HCT116 (cell line): ENCODE measurements at regions not wholly inside any gene's neighbourhood (a gene's known extent, or its start where the extent isn't known, plus 50 kb on each side); places are given as distances from the start of the nearest gene placed in this dataset.

Source experiments
- ATAC-seq: fragments of 200-7000 bp; cut with Tn5 transposase; 2 replicates; pipeline ENCODE4 v1.9.1; 2020; ENCODE audit warnings: mild to moderate bottlenecking, moderate library complexity
- BruUV-seq: library from RNA; stranded (reverse); fragments of 400-500 nt; replicated peaks from 2 replicates; lab custom pipeline; 2021; lab: Mats Ljungman, UMichigan
- CTCF ChIA-PET: fragments of 300-600 bp; sonication (Branson Sonifier 250); formaldehyde crosslinking; loops from one replicate; lab custom pipeline; 2021; ENCODE audit warnings: antibody characterized with exemption; lab: Charles Lee
- POLR2A ChIA-PET: fragments of 300-600, 350-600 bp; sonication (Branson Sonifier 250); formaldehyde crosslinking; loops from one replicate; lab custom pipeline; 2021; ENCODE audit warnings: antibody characterized with exemption; lab: Charles Lee
- RAD21 ChIA-PET, 2 experiments: fragments of 300-600 bp; sonication (Branson Sonifier 250); formaldehyde crosslinking; loops; one replicate each; lab custom pipeline; 2023; ENCODE audit warnings: low total read pairs in 2 of 2; ENCODE audit not compliant: uncharacterized antibody in 2 of 2, unreplicated experiment in 2 of 2, low non-redundant PET in 1 of 2; lab: Charles Lee
- DNase-seq: peaks from one replicate; pipeline ENCODE4 v3.0.0-alpha.2; 2010; ENCODE audit warnings: low read depth, low spot score
- H2AFZ ChIP-seq: fragments of 200-600 bp; shearing (Covaris generic), sonication (generic); 2 replicates; pipeline ENCODE4 v1.6.1; 2017; ENCODE audit warnings: low read depth, mixed run types, mixed read lengths, antibody characterized with exemption, low read length; ENCODE audit not compliant: poor library complexity, severe bottlenecking
- H3K27ac ChIP-seq: 2 replicates; pipeline ENCODE4 v1.5.1; 2012; ENCODE audit warnings: low read depth, low read length
- H3K27me3 ChIP-seq: fragments of 200-600 bp; sonication (generic); 2 replicates; pipeline ENCODE4 v1.6.1; 2016; ENCODE audit warnings: mixed run types, low read length, mixed read lengths; ENCODE audit not compliant: insufficient read depth
- H3K36me3 ChIP-seq, 2 experiments: fragments of 200-500 bp in 1 of 2; fragments of 200-600 bp in 1 of 2; sonication (Bioruptor generic) in 1 of 2; sonication (generic) in 1 of 2; 2 replicates each; pipeline versions ENCODE4 v1.5.1 to v1.6.1; 2014 to 2016; ENCODE audit warnings: low read length in 2 of 2, inconsistent platforms in 1 of 2, mixed read lengths in 1 of 2, mixed run types in 1 of 2; ENCODE audit not compliant: insufficient read depth in 2 of 2, control insufficient read depth in 1 of 2
- H3K4me1 ChIP-seq, 2 experiments: fragments of 200-600 bp in 1 of 2; sonication (generic) in 1 of 2; 2 replicates each; pipeline versions ENCODE4 v1.5.1 to v1.6.1; 2012 to 2017; ENCODE audit warnings: low read length in 2 of 2, inconsistent platforms in 1 of 2, mild to moderate bottlenecking in 1 of 2, mixed read lengths in 1 of 2, mixed run types in 1 of 2, moderate library complexity in 1 of 2; ENCODE audit not compliant: insufficient read depth in 2 of 2, control insufficient read depth in 1 of 2
- H3K4me2 ChIP-seq: fragments of 200-600 bp; sonication (generic); 2 replicates; pipeline ENCODE4 v1.6.1; 2017; ENCODE audit warnings: mixed run types, low read length, mixed read lengths
- H3K4me3 ChIP-seq, 2 experiments: fragments of 200-600 bp in 1 of 2; sonication (generic) in 1 of 2; replicated peaks in 1 of 2; 2 replicates each; pipeline ENCODE4 v1.5.1; 2011 to 2016; ENCODE audit warnings: low read length in 2 of 2, control low read depth in 1 of 2, low read depth in 1 of 2, mild to moderate bottlenecking in 1 of 2, mixed read lengths in 1 of 2, mixed run types in 1 of 2
- H3K79me2 ChIP-seq: fragments of 200-600 bp; sonication (generic); 2 replicates; pipeline ENCODE4 v1.6.1; 2017; ENCODE audit warnings: mild to moderate bottlenecking, mixed run types, low read length, moderate library complexity, mixed read lengths; ENCODE audit not compliant: insufficient read depth
- H3K9ac ChIP-seq: fragments of 200-600 bp; sonication (generic); 2 replicates; pipeline ENCODE4 v1.6.1; 2016; ENCODE audit warnings: low read length, mixed read lengths
- H3K9me2 ChIP-seq: fragments of 200-600 bp; sonication (generic), shearing (Covaris generic); 2 replicates; pipeline ENCODE4 v1.6.1; 2017; ENCODE audit warnings: mixed run types, mild to moderate bottlenecking, moderate library complexity; ENCODE audit not compliant: insufficient read depth
- H3K9me3 ChIP-seq, 2 experiments: fragments of 200-500 bp in 1 of 2; fragments of 200-600 bp in 1 of 2; sonication (Bioruptor generic) in 1 of 2; sonication (generic) in 1 of 2; 2 replicates each; pipeline ENCODE4 v1.6.1; 2014 to 2017; ENCODE audit warnings: low read length in 2 of 2, mixed read lengths in 2 of 2, inconsistent platforms in 1 of 2, low read depth in 1 of 2, mild to moderate bottlenecking in 1 of 2, mixed run types in 1 of 2, moderate library complexity in 1 of 2; ENCODE audit not compliant: control insufficient read depth in 1 of 2, insufficient read depth in 1 of 2
- H4K20me1 ChIP-seq: fragments of 200-600 bp; sonication (generic), shearing (Covaris generic); 2 replicates; pipeline ENCODE4 v1.6.1; 2017; ENCODE audit warnings: mixed run types, mild to moderate bottlenecking, moderate library complexity; ENCODE audit not compliant: insufficient read depth
- CEBPB ChIP-seq: IDR thresholded peaks from 2 replicates; pipeline ENCODE4 v1.6.1; 2012; ENCODE audit warnings: low read depth
- EGR1 ChIP-seq: IDR thresholded peaks from 2 replicates; pipeline ENCODE4 v1.6.1; 2012; ENCODE audit warnings: low read depth
- EZH2 ChIP-seq: fragments of 200-600 bp; sonication (generic); IDR thresholded peaks from 2 replicates; pipeline ENCODE4 v1.6.1; 2017; ENCODE audit warnings: antibody characterized with exemption, mixed run types
- JUND ChIP-seq: IDR thresholded peaks from 2 replicates; pipeline ENCODE4 v1.6.1; 2012
- POLR2AphosphoS5 ChIP-seq: IDR thresholded peaks from 2 replicates; pipeline ENCODE4 v1.6.1; 2011; ENCODE audit warnings: mild to moderate bottlenecking, low read depth, low read length, moderate library complexity
- SIN3A ChIP-seq: IDR thresholded peaks from 2 replicates; pipeline ENCODE4 v1.6.1; 2012; ENCODE audit warnings: low read depth
- SP1 ChIP-seq: IDR thresholded peaks from 2 replicates; pipeline ENCODE4 v1.6.1; 2012; ENCODE audit warnings: low read depth
- ZFX ChIP-seq: fragments of 450-650 bp; IDR thresholded peaks from 2 replicates; pipeline ENCODE4 v1.6.1; 2017
- intact Hi-C: fragments of 100-400 bp; cut with micrococcal nuclease; formaldehyde crosslinking; loops from 2 replicates; pipeline ENCODE4 v1.10.0; 2022
- TF ChIP-seq, protein P1 (sequence below): IDR thresholded peaks from 2 replicates; pipeline ENCODE4 v1.6.1; 2012
- TF ChIP-seq, protein P2 (sequence below): IDR thresholded peaks from 2 replicates; pipeline ENCODE4 v1.6.1; 2011; ENCODE audit warnings: mild to moderate bottlenecking, low read length, moderate library complexity; ENCODE audit not compliant: insufficient replicate concordance; ENCODE audit errors: extremely low read depth

DNA sequence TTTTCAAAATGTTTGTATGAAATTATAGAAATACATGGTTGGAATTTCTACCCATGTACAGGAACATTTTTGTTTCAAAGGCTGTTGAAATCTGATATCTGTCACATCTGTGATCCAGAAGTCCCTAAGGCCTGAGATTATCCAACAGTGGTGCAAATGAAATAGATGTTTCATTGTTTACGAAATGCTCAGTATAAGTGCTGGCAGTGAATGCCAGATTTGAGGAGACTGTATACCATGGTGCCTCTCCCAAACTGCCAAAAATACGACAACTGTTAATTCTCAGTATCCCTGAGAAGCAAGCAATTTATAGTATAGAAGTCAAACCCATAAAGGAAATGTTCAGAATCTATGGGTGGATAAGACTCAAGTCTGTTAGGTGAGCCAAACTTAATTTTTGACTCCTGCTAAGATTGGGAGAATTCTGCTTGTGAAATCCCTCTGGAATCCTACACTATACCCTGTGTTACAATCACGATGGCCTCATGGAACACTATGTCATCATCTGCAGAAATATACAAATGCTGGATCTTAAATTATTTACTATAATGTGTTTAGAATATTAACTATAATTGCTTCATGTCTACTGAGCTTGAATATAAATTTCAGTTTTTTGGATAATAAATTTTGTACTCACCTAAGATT is 71.2 kb upstream of the DOCK10 start:
- Histone ChIP-seq H3K27ac (no peak overlapping the region), H3K36me3 (no peaks in the 10 kb centered on the region), H3K4me1 (no peaks in the 10 kb centered on the region), H3K27me3 (no peaks in the 10 kb centered on the region), H3K4me3 (no peak overlapping the region), H2AFZ (no peak overlapping the region), H3K9ac (no peak overlapping the region), H3K79me2 (no peaks in the 10 kb centered on the region), H3K9me3 (no peaks in the 10 kb centered on the region), H3K9me2 (no peaks in the 10 kb centered on the region), H3K4me2 (no peak overlapping the region), H4K20me1 (no peaks in the 10 kb centered on the region)
- POLR2A ChIA-PET = no interaction called here
- ATAC-seq (no peak), DNase-seq (no peak)
- RAD21 ChIA-PET = no interaction called here
- intact Hi-C loops = no loop called here
- CTCF ChIA-PET = no interaction called here
- TF ChIP-seq, protein P1, sequence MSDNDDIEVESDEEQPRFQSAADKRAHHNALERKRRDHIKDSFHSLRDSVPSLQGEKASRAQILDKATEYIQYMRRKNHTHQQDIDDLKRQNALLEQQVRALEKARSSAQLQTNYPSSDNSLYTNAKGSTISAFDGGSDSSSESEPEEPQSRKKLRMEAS = no peak
- no peak for TF ChIP-seq SP1
- TF ChIP-seq JUND = no peak
- TF ChIP-seq, protein P2, sequence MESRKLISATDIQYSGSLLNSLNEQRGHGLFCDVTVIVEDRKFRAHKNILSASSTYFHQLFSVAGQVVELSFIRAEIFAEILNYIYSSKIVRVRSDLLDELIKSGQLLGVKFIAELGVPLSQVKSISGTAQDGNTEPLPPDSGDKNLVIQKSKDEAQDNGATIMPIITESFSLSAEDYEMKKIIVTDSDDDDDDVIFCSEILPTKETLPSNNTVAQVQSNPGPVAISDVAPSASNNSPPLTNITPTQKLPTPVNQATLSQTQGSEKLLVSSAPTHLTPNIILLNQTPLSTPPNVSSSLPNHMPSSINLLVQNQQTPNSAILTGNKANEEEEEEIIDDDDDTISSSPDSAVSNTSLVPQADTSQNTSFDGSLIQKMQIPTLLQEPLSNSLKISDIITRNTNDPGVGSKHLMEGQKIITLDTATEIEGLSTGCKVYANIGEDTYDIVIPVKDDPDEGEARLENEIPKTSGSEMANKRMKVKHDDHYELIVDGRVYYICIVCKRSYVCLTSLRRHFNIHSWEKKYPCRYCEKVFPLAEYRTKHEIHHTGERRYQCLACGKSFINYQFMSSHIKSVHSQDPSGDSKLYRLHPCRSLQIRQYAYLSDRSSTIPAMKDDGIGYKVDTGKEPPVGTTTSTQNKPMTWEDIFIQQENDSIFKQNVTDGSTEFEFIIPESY = no peak
- TF ChIP-seq ZFX = no peak
- no peak for TF ChIP-seq POLR2AphosphoS5
- no peak for TF ChIP-seq EZH2
- no peak for TF ChIP-seq CEBPB
- TF ChIP-seq SIN3A = no peak
- TF ChIP-seq EGR1 = no peak
- BruUV-seq = no TSS peak
